ENCODE measurements at regions not wholly inside any gene's neighbourhood (a gene's known extent, or its start where the extent isn't known, plus 50 kb on each side); places are given as distances from the start of the nearest gene placed in this dataset.

DNA sequence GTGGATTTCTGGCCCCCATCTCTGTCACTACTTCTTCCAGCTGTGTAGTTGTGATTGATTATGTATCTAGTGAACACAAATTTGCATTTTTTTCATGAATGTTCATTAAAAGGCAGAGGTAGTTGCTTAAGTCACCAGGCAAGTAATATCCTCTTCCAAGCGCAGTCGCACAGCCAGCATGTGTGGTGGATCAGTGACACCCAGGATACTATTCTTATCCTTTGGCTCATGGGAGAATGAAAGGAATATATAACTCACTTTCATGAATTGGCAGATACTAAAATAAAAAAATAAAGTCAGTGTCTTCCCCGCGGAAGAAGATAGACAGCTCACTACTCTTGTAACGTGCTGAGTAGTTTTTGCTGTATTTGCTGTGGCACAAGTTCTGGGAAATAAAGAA lies 387.8 kb downstream of the CDH7 start:
- Mint-ChIP-seq H3K36me3 (no peaks in the 10 kb centered on the region), H3K27ac (no peak overlapping the region), H3K27me3 (no peaks in the 10 kb centered on the region), H3K9me3 (peaks cover 0 to 14% (median 2%) of the 10 kb centered on the region in 7 donors), H3K4me3 (no peak overlapping the region), H3K4me1 (no peaks in the 10 kb centered on the region)
- no peak for DNase-seq
- Histone ChIP-seq H3K9me3 (ENCODE audit: control insufficient read depth in 2 of 2, low read length in 2 of 2) (no peaks in the 10 kb centered on the region), H3K27ac (ENCODE audit: insufficient read depth, low read length, poor library complexity, severe bottlenecking) (no peak overlapping the region), H3K36me3 (ENCODE audit: control insufficient read depth, insufficient read depth, low read length) (no peaks in the 10 kb centered on the region), H3K4me1 (ENCODE audit: control insufficient read depth, insufficient read depth, low read length, poor library complexity, severe bottlenecking) (no peaks in the 10 kb centered on the region), H3K27me3 (ENCODE audit: control insufficient read depth, insufficient read depth, low read length) (no peaks in the 10 kb centered on the region), H3K4me3 (ENCODE audit: low read depth, low read length) (no peak overlapping the region)
- ATAC-seq (ENCODE audit: low read depth in 2 of 2) = no peak

DNA sequence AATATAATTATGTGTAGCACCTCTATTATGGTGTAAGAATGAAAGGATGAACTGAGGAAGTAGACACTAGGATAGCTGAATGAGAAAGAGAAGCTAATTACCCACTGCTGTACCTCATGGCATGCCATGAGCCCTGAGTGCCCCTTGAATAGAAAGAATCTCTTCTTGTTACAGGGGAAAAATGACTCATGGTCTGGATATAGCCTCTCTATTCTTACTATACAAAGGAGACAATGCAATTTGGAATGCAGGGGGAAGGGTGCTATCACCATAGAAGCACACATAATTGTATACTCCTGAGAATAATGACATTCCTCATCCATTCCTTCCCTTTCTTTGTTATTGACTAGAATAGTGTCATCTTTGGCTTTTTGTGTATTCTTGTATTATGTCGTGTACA lies 385.2 kb downstream of the CDH7 start:
- peaks cover 0 to 13% (median 2%) of the 10 kb centered on the region in 7 donors for H3K9me3 Mint-ChIP-seq
- no peaks in the 10 kb centered on the region for H3K4me1 Mint-ChIP-seq
- H3K4me3 Mint-ChIP-seq = no peak overlapping the region
- no peaks in the 10 kb centered on the region for H3K4me1 ChIP-seq (ENCODE audit: control insufficient read depth, insufficient read depth, low read length, poor library complexity, severe bottlenecking)
- H3K4me3 ChIP-seq (ENCODE audit: low read depth, low read length) = no peak overlapping the region
- H3K9me3 ChIP-seq (ENCODE audit: control insufficient read depth in 2 of 2, low read length in 2 of 2) = no peaks in the 10 kb centered on the region
- H3K27ac Mint-ChIP-seq = no peak overlapping the region
- no peak for ATAC-seq (ENCODE audit: low read depth in 2 of 2)
- no peak for DNase-seq
- no peaks in the 10 kb centered on the region for H3K36me3 ChIP-seq (ENCODE audit: control insufficient read depth, insufficient read depth, low read length)
- no peak overlapping the region for H3K27ac ChIP-seq (ENCODE audit: insufficient read depth, low read length, poor library complexity, severe bottlenecking)
- no peaks in the 10 kb centered on the region for H3K27me3 Mint-ChIP-seq
- H3K27me3 ChIP-seq (ENCODE audit: control insufficient read depth, insufficient read depth, low read length) = no peaks in the 10 kb centered on the region
- H3K36me3 Mint-ChIP-seq = no peaks in the 10 kb centered on the region

DNA sequence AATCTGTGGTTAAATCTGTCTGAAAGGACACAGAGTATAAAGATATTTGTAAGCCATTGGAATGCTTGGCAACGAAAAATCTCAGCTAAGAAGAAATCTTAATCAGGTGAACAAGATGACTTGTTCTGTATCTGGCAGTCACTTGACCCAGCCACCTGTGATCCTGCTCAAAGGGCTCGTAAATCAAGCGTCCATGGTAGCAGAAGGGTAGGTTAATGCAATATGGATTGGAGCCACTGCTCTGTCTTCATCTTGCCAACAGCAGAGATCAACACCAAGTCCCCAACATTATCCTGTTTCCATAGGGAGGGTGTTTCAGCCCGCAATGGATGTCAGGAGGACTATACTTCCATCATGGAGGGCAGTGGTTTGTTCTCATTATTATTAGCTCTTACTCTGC lies 378.4 kb downstream of the CDH7 start:
- Mint-ChIP-seq H3K9me3 (peaks cover 0 to 28% (median 4%) of the 10 kb centered on the region in 7 donors), H3K27me3 (no peaks in the 10 kb centered on the region)
- no peak overlapping the region for H3K27ac ChIP-seq (ENCODE audit: insufficient read depth, low read length, poor library complexity, severe bottlenecking)

DNA sequence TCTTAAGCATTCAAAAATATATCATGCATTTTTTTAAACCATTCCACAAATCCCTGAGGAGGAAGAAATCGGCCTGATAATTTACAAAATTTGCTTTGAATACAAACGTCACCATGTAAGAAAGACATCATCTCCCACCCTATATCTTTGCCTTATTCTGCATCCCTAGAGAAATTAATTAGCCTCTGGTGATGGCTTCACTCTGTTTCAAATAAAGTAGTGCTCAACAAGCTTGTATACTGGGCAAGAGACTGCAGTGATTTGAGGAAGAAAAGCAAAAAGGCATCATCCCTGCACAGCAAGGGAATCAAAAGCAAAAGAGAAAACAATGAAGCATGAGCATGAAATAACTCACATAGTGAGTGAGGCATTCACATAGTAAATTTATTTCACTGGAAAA lies 375.5 kb downstream of the CDH7 start:
- Histone ChIP-seq H3K9me3 (ENCODE audit: control insufficient read depth in 2 of 2, low read length in 2 of 2) (no peaks in the 10 kb centered on the region), H3K27me3 (ENCODE audit: control insufficient read depth, insufficient read depth, low read length) (no peaks in the 10 kb centered on the region), H3K27ac (ENCODE audit: insufficient read depth, low read length, poor library complexity, severe bottlenecking) (no peak overlapping the region), H3K4me1 (ENCODE audit: control insufficient read depth, insufficient read depth, low read length, poor library complexity, severe bottlenecking) (no peaks in the 10 kb centered on the region), H3K36me3 (ENCODE audit: control insufficient read depth, insufficient read depth, low read length) (no peaks in the 10 kb centered on the region), H3K4me3 (ENCODE audit: low read depth, low read length) (no peak overlapping the region)
- Mint-ChIP-seq H3K4me3 (no peak overlapping the region), H3K27me3 (no peaks in the 10 kb centered on the region), H3K27ac (no peak overlapping the region), H3K4me1 (no peaks in the 10 kb centered on the region), H3K9me3 (peaks cover 0 to 25% (median 4%) of the 10 kb centered on the region in 7 donors), H3K36me3 (no peaks in the 10 kb centered on the region)
- DNase-seq (no peak), ATAC-seq (ENCODE audit: low read depth in 2 of 2) (no peak)

More for the DNA sequence above, 378.4 kb downstream of the CDH7 start:
- no peak overlapping the region for H3K4me3 Mint-ChIP-seq
- Histone ChIP-seq H3K4me1 (ENCODE audit: control insufficient read depth, insufficient read depth, low read length, poor library complexity, severe bottlenecking) (no peaks in the 10 kb centered on the region), H3K9me3 (ENCODE audit: control insufficient read depth in 2 of 2, low read length in 2 of 2) (no peaks in the 10 kb centered on the region), H3K4me3 (ENCODE audit: low read depth, low read length) (no peak overlapping the region), H3K36me3 (ENCODE audit: control insufficient read depth, insufficient read depth, low read length) (no peaks in the 10 kb centered on the region), H3K27me3 (ENCODE audit: control insufficient read depth, insufficient read depth, low read length) (no peaks in the 10 kb centered on the region)
- ATAC-seq (ENCODE audit: low read depth in 2 of 2) (no peak), DNase-seq (no peak)
- H3K27ac Mint-ChIP-seq = no peak overlapping the region
- H3K4me1 Mint-ChIP-seq = no peaks in the 10 kb centered on the region
- no peaks in the 10 kb centered on the region for H3K36me3 Mint-ChIP-seq

DNA sequence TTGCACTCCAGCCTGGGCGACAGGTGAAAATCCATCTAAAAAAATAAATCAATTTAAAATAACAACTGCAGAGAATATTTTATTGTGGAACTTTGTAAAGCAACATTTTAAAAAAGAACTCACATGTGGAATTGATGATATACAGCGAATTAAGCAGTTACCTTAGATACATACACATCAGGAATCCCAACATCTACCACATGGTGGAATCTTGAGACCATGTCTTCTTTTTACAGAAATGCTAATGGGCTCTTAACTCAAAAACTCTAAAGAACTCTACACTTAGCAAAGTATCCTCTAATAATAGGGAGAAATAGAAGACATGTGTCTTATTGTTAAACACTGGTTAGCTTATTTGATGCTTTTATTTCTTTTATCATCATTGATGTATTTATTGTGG lies 373.6 kb downstream of the CDH7 start:
- H3K4me1 Mint-ChIP-seq = no peaks in the 10 kb centered on the region
- H3K4me3 Mint-ChIP-seq = no peak overlapping the region
- DNase-seq (no peak), ATAC-seq (ENCODE audit: low read depth in 2 of 2) (no peak)
- H3K4me1 ChIP-seq (ENCODE audit: control insufficient read depth, insufficient read depth, low read length, poor library complexity, severe bottlenecking) = no peaks in the 10 kb centered on the region
- no peak overlapping the region for H3K27ac Mint-ChIP-seq
- no peak overlapping the region for H3K4me3 ChIP-seq (ENCODE audit: low read depth, low read length)
- H3K36me3 ChIP-seq (ENCODE audit: control insufficient read depth, insufficient read depth, low read length) = no peaks in the 10 kb centered on the region
- H3K9me3 ChIP-seq (ENCODE audit: control insufficient read depth in 2 of 2, low read length in 2 of 2) = no peaks in the 10 kb centered on the region
- peaks cover 0 to 28% (median 4%) of the 10 kb centered on the region in 7 donors for H3K9me3 Mint-ChIP-seq
- H3K27ac ChIP-seq (ENCODE audit: insufficient read depth, low read length, poor library complexity, severe bottlenecking) = no peak overlapping the region
- no peaks in the 10 kb centered on the region for H3K36me3 Mint-ChIP-seq
- no peaks in the 10 kb centered on the region for H3K27me3 ChIP-seq (ENCODE audit: control insufficient read depth, insufficient read depth, low read length)
- no peaks in the 10 kb centered on the region for H3K27me3 Mint-ChIP-seq

DNA sequence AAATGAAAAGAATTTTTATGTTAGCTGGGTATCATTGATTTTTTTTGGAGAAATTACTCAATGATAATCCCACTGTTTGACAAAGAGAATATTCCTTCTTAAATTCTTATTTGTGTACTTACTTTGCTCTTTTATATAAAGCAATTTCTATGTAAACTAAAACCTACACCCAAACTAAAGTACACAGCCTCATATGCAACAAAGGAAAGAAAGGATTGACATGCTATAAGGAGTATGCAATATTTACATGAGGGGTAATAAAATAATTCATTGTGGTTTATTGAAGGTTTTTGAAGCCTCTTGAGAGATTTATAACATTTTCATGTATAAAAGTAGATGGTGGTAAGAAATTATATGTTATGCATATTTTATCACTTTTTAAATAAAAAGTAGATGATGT lies 368.5 kb downstream of the CDH7 start:
- Histone ChIP-seq H3K4me1 (ENCODE audit: control insufficient read depth, insufficient read depth, low read length, poor library complexity, severe bottlenecking) (no peaks in the 10 kb centered on the region), H3K36me3 (ENCODE audit: control insufficient read depth, insufficient read depth, low read length) (no peaks in the 10 kb centered on the region), H3K27ac (ENCODE audit: insufficient read depth, low read length, poor library complexity, severe bottlenecking) (no peak overlapping the region), H3K9me3 (ENCODE audit: control insufficient read depth in 2 of 2, low read length in 2 of 2) (peaks cover 0 to 5% of the 10 kb centered on the region in 2 experiments), H3K27me3 (ENCODE audit: control insufficient read depth, insufficient read depth, low read length) (no peaks in the 10 kb centered on the region), H3K4me3 (ENCODE audit: low read depth, low read length) (no peak overlapping the region)
- Mint-ChIP-seq H3K4me1 (no peaks in the 10 kb centered on the region), H3K9me3 (peaks cover 1 to 16% (median 6%) of the 10 kb centered on the region in 7 donors), H3K4me3 (no peak overlapping the region), H3K27ac (no peak overlapping the region), H3K27me3 (no peaks in the 10 kb centered on the region), H3K36me3 (no peaks in the 10 kb centered on the region)
- DNase-seq = no peak
- no peak for ATAC-seq (ENCODE audit: low read depth in 2 of 2)

GRCh38 chr18:66111018-66111417 lies 360.2 kb downstream of the CDH7 start:
- peaks cover 7 to 11% of the 10 kb centered on the region in 2 experiments for H3K9me3 ChIP-seq (ENCODE audit: control insufficient read depth in 2 of 2, low read length in 2 of 2)
- Mint-ChIP-seq H3K9me3 (peaks cover 0 to 10% (median 4%) of the 10 kb centered on the region in 7 donors), H3K27ac (no peak overlapping the region), H3K4me3 (no peak overlapping the region), H3K27me3 (no peaks in the 10 kb centered on the region), H3K36me3 (no peaks in the 10 kb centered on the region), H3K4me1 (no peaks in the 10 kb centered on the region)
- no peaks in the 10 kb centered on the region for H3K27me3 ChIP-seq (ENCODE audit: control insufficient read depth, insufficient read depth, low read length)
- no peaks in the 10 kb centered on the region for H3K36me3 ChIP-seq (ENCODE audit: control insufficient read depth, insufficient read depth, low read length)
- ATAC-seq (ENCODE audit: low read depth in 2 of 2) (no peak), DNase-seq (no peak)
- H3K4me1 ChIP-seq (ENCODE audit: control insufficient read depth, insufficient read depth, low read length, poor library complexity, severe bottlenecking) = no peaks in the 10 kb centered on the region
- no peak overlapping the region for H3K27ac ChIP-seq (ENCODE audit: insufficient read depth, low read length, poor library complexity, severe bottlenecking)
- no peak overlapping the region for H3K4me3 ChIP-seq (ENCODE audit: low read depth, low read length)

DNA sequence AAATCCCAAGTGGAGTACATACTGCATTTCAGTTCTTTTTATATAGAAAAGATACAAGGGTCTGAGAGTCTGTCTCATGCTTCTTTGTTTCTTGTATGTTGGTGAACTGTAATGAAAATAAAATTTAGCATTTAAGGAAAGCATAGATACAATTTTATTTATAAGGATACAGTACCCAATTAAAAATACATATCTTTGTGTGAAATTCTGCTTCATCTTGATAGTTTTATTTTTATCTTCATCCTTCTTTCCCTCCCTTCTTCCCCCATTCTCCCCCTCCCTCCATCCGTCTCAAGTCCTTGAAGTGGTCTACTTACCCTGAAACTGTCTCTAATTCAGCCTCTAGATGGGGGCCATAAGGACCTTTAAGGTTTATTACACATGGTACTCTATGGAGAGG lies 359.8 kb downstream of the CDH7 start:
- Mint-ChIP-seq H3K27me3 (no peaks in the 10 kb centered on the region), H3K36me3 (no peaks in the 10 kb centered on the region), H3K4me1 (no peaks in the 10 kb centered on the region), H3K9me3 (peaks cover 0 to 9% (median 4%) of the 10 kb centered on the region in 7 donors), H3K27ac (no peak overlapping the region), H3K4me3 (no peak overlapping the region)
- no peak for DNase-seq
- no peaks in the 10 kb centered on the region for H3K36me3 ChIP-seq (ENCODE audit: control insufficient read depth, insufficient read depth, low read length)
- H3K9me3 ChIP-seq (ENCODE audit: control insufficient read depth in 2 of 2, low read length in 2 of 2) = peaks cover 7 to 11% of the 10 kb centered on the region in 2 experiments
- no peak for ATAC-seq (ENCODE audit: low read depth in 2 of 2)
- H3K27ac ChIP-seq (ENCODE audit: insufficient read depth, low read length, poor library complexity, severe bottlenecking) = no peak overlapping the region
- no peak overlapping the region for H3K4me3 ChIP-seq (ENCODE audit: low read depth, low read length)
- H3K4me1 ChIP-seq (ENCODE audit: control insufficient read depth, insufficient read depth, low read length, poor library complexity, severe bottlenecking) = no peaks in the 10 kb centered on the region
- H3K27me3 ChIP-seq (ENCODE audit: control insufficient read depth, insufficient read depth, low read length) = no peaks in the 10 kb centered on the region

All from CD4-positive, CD25-positive, alpha-beta regulatory T cell (primary cell).